GM12878 (cell line): ENCODE measurements at regions not wholly inside any gene's neighbourhood (a gene's known extent, or its start where the extent isn't known, plus 50 kb on each side); places are given as distances from the start of the nearest gene placed in this dataset.

Source experiments
- ATAC-seq: fragments of 200-7000 bp; cut with Tn5 transposase; 3 replicates; pipeline ENCODE4 v1.9.1; 2020; ENCODE audit warnings: mild to moderate bottlenecking, moderate library complexity
- BruUV-seq: library from RNA; stranded (reverse); fragments of 400-500 nt; replicated peaks from 2 replicates; lab custom pipeline; 2021; lab: Mats Ljungman, UMichigan
- CTCF ChIA-PET: fragments of 300-600 bp; sonication (Branson Sonifier 250); formaldehyde crosslinking; extraction: SDS; loops from one replicate; lab custom pipeline; 2021; ENCODE audit warnings: inconsistent platforms; lab: Yijun Ruan, JAX
- POLR2A ChIA-PET: fragments of 350-600 bp; formaldehyde crosslinking; extraction: SDS; loops from one replicate; lab custom pipeline; 2021; ENCODE audit warnings: inconsistent platforms; lab: Charles Lee
- RAD21 ChIA-PET: fragments of 300-600 bp; sonication (Branson Sonifier 250); formaldehyde crosslinking; loops from one replicate; lab custom pipeline; 2023; ENCODE audit warnings: antibody characterized with exemption; ENCODE audit not compliant: unreplicated experiment; lab: Charles Lee
- SMC1A ChIA-PET: fragments of 300-600 bp; sonication (Branson Sonifier 250); formaldehyde crosslinking; loops from one replicate; lab custom pipeline; 2023; ENCODE audit not compliant: unreplicated experiment, uncharacterized antibody; lab: Charles Lee
- DNase-seq: peaks from one replicate; pipeline ENCODE4 v3.0.0-alpha.2; 2011; ENCODE audit warnings: low read depth, low spot score
- FAIRE-seq: peaks from 3 replicates; lab custom pipeline; 2011; peaks lifted over from hg19 to GRCh38; lab: Jason Lieb, UNC
- H2AFZ ChIP-seq: 2 replicates; pipeline ENCODE4 v1.6.0; 2011; ENCODE audit warnings: low read depth, low read length, control low read depth; ENCODE audit not compliant: control insufficient read depth
- H3K27ac ChIP-seq: 2 replicates; pipeline ENCODE4 v1.5.1; 2011; ENCODE audit warnings: control low read depth; ENCODE audit not compliant: control insufficient read depth, insufficient read depth
- H3K27me3 ChIP-seq, 2 experiments: replicated peaks in 1 of 2; 2 replicates each; pipeline versions ENCODE4 v1.6.0 to v1.6.1; 2011; ENCODE audit warnings: low read length in 1 of 2; ENCODE audit not compliant: control insufficient read depth in 2 of 2, insufficient read depth in 2 of 2
- H3K36me3 ChIP-seq, 2 experiments: 2 replicates each; pipeline ENCODE4 v1.5.1; 2011; ENCODE audit warnings: low read length in 1 of 2; ENCODE audit not compliant: control insufficient read depth in 2 of 2, insufficient read depth in 2 of 2
- H3K4me1 ChIP-seq: 2 replicates; pipeline ENCODE4 v1.6.1; 2011; ENCODE audit warnings: mild to moderate bottlenecking, low read length, moderate library complexity, mixed read lengths; ENCODE audit not compliant: control insufficient read depth, insufficient read depth
- H3K4me2 ChIP-seq: 2 replicates; pipeline ENCODE4 v1.6.0; 2011; ENCODE audit warnings: control low read depth; ENCODE audit not compliant: control insufficient read depth, insufficient read depth
- H3K4me3 ChIP-seq: fragments of 200-600 bp; sonication (generic); 2 replicates; pipeline ENCODE4 v1.5.1; 2016
- H3K79me2 ChIP-seq: 2 replicates; pipeline ENCODE4 v1.6.0; 2011; ENCODE audit warnings: low read length; ENCODE audit not compliant: control insufficient read depth, insufficient read depth
- H3K9ac ChIP-seq: 2 replicates; pipeline ENCODE4 v1.8.0; 2011; ENCODE audit warnings: low read length, control low read depth, mixed read lengths; ENCODE audit not compliant: control insufficient read depth, insufficient read depth
- H3K9me3 ChIP-seq: replicated peaks from 3 replicates; pipeline ENCODE4 v1.5.1; 2011; ENCODE audit warnings: mild to moderate bottlenecking, low read length; ENCODE audit not compliant: control insufficient read depth, insufficient read depth
- H4K20me1 ChIP-seq: 2 replicates; pipeline ENCODE4 v1.6.0; 2011; ENCODE audit not compliant: control insufficient read depth, insufficient read depth
- BACH1 ChIP-seq: fragments of 450-650 bp; IDR thresholded peaks from 2 replicates; pipeline ENCODE4 v1.6.1; 2017; ENCODE audit warnings: mild to moderate bottlenecking, borderline replicate concordance
- BHLHE40 ChIP-seq, 2 experiments: fragments of 450-650 bp in 1 of 2; IDR thresholded peaks; 2 replicates each; pipeline ENCODE4 v1.6.1; 2011 to 2017; ENCODE audit warnings: low read depth in 2 of 2, borderline replicate concordance in 1 of 2, improper control_type of control experiment in 1 of 2, low read length in 1 of 2, mild to moderate bottlenecking in 1 of 2
- BRCA1 ChIP-seq: IDR thresholded peaks from 2 replicates; pipeline ENCODE4 v1.6.1; 2011; ENCODE audit warnings: low read depth, low read length, improper control_type of control experiment
- CUX1 ChIP-seq: IDR thresholded peaks from 2 replicates; pipeline ENCODE4 v1.6.1; 2012; ENCODE audit warnings: improper control_type of control experiment, low read depth, low read length; ENCODE audit not compliant: insufficient replicate concordance
- ELK1 ChIP-seq: IDR thresholded peaks from 2 replicates; pipeline ENCODE4 v1.6.1; 2012; ENCODE audit warnings: low read depth, low read length, improper control_type of control experiment
- HCFC1 ChIP-seq: fragments of 150-350 bp; IDR thresholded peaks from 2 replicates; pipeline ENCODE4 v1.6.1; 2014; ENCODE audit warnings: low read length
- IKZF1 ChIP-seq: fragments of 450-650 bp; conservative IDR thresholded peaks from 2 replicates; pipeline ENCODE4 v1.6.1; 2017; ENCODE audit warnings: antibody characterized with exemption, mild to moderate bottlenecking
- IRF5 ChIP-seq: fragments of 450-650 bp; IDR thresholded peaks from 2 replicates; pipeline ENCODE4 v1.6.1; 2017; ENCODE audit warnings: borderline replicate concordance
- MAX ChIP-seq: IDR thresholded peaks from 2 replicates; pipeline ENCODE4 v1.6.1; 2012; ENCODE audit warnings: low read depth, low read length, improper control_type of control experiment
- MEF2A ChIP-seq: IDR thresholded peaks from 2 replicates; pipeline ENCODE4 v1.6.1; 2011; ENCODE audit warnings: low read depth, mild to moderate bottlenecking, low read length, moderate library complexity; ENCODE audit not compliant: insufficient read depth
- PML ChIP-seq: IDR thresholded peaks from 2 replicates; pipeline ENCODE4 v1.6.1; 2012; ENCODE audit warnings: low read length, inconsistent platforms
- RELA ChIP-seq: fragments of 450-650 bp; IDR thresholded peaks from 2 replicates; pipeline ENCODE4 v1.8.0; 2014; ENCODE audit warnings: borderline replicate concordance; ENCODE audit not compliant: partially characterized antibody
- RELB ChIP-seq: fragments of 450-650 bp; IDR thresholded peaks from 2 replicates; pipeline ENCODE4 v1.6.1; 2017; ENCODE audit warnings: low read depth, mild to moderate bottlenecking, moderate library complexity
- ZNF274 ChIP-seq: IDR thresholded peaks from one replicate; pipeline ENCODE4 v1.8.0; 2011; ENCODE audit not compliant: insufficient read length, insufficient read depth
- WGBS: methylation state at CpG from one replicate; pipeline ENCODE4 v1.1.6; 2016; ENCODE audit warnings: low lambda C conversion rate; ENCODE audit not compliant: insufficient replicate concordance, insufficient coverage; ENCODE audit errors: missing lambda C conversion rate; 5-methylcytosine and 5-hydroxymethylcytosine counted together
- in situ Hi-C: fragments of 300-500 bp; cut with MboI; formaldehyde crosslinking; loops from 9 replicates; pipeline ENCODE4 v1.14.3; 2018; ENCODE audit warnings: mixed read lengths
- intact Hi-C: fragments of 100-400 bp; cut with micrococcal nuclease; formaldehyde crosslinking; loops from one replicate; pipeline ENCODE4 v1.14.2; 2022; ENCODE audit not compliant: unreplicated experiment

- Histone ChIP-seq H3K36me3 (no peaks in the 10 kb centered on the region), H2AFZ (no peak overlapping the region), H3K9ac (no peak overlapping the region), H3K4me1 (no peaks in the 10 kb centered on the region), H3K79me2 (no peaks in the 10 kb centered on the region), H3K27me3 (no peaks in the 10 kb centered on the region), H3K27ac (no peak overlapping the region), H3K4me2 (no peak overlapping the region), H4K20me1 (no peaks in the 10 kb centered on the region), H3K9me3 (no peaks in the 10 kb centered on the region), H3K4me3 (no peak overlapping the region)
- no peak for FAIRE-seq
- ChIA-PET RAD21 (no interaction called here), POLR2A (no interaction called here), SMC1A (no interaction called here), CTCF (no interaction called here)
- DNase-seq: no peak
- intact Hi-C loops (no loop called here), in situ Hi-C loops (no loop called here)
- no peak for TF ChIP-seq IRF5
- no peak for TF ChIP-seq RELA
- TF ChIP-seq ELK1: no peak
- TF ChIP-seq MEF2A: no peak
- no peak for TF ChIP-seq RELB
- TF ChIP-seq BHLHE40 (IDR thresholded peaks at IDR 0.05; ENCODE audit: borderline replicate concordance in 1 of 2, low read depth in 2 of 2, low read length in 1 of 2): no peak
- TF ChIP-seq HCFC1: no peak
- TF ChIP-seq IKZF1: no peak
- no peak for TF ChIP-seq MAX
- TF ChIP-seq BRCA1: no peak
- TF ChIP-seq CUX1: no peak
- no peak for TF ChIP-seq PML
- TF ChIP-seq BACH1: no peak
- no peak for TF ChIP-seq ZNF274
- ATAC-seq: no peak
- 0% methylated on average over 1 of the region's 1 CpG for WGBS
- no TSS peak for BruUV-seq
Measured at GRCh38 chr11:92625894-92626293, 343.6 kb upstream of the MTNR1B start.
